Body of pancreas (tissue), 4 donors: ENCODE measurements at regions not wholly inside any gene's neighbourhood (a gene's known extent, or its start where the extent isn't known, plus 50 kb on each side); places are given as distances from the start of the nearest gene placed in this dataset.

Experiments
- ATAC-seq: fragments of 150-250 bp; one replicate; pipeline ENCODE4 v1.9.1; 2016
- DNase-seq, 4 donors: peaks; one replicate each; pipeline ENCODE4 v3.0.0-alpha.2; 2019
- H3K27ac ChIP-seq, 4 donors: fragments of 200-600 bp; sonication (generic); 1 replicate in 3 of 4; 2 replicates in 1 of 4; pipeline versions ENCODE4 v1.5.1 to v1.6.1; 2016 to 2019; ENCODE audit warnings: mild to moderate bottlenecking in 1 of 4, mixed read lengths in 1 of 4, moderate library complexity in 1 of 4
- H3K27me3 ChIP-seq, 2 donors: fragments of 200-600 bp; sonication (generic); one replicate each; pipeline ENCODE4 v1.6.0; 2016; ENCODE audit warnings: mild to moderate bottlenecking in 1 of 2
- H3K36me3 ChIP-seq, 2 donors: fragments of 200-600 bp; sonication (generic); replicated peaks in 1 of 2; 2 replicates each; pipeline ENCODE4 v1.5.1; 2016; ENCODE audit warnings: low read depth in 2 of 2; ENCODE audit not compliant: insufficient read depth in 1 of 2
- H3K4me1 ChIP-seq: fragments of 200-600 bp; sonication (generic); one replicate; pipeline ENCODE4 v1.6.0; 2016
- H3K4me3 ChIP-seq, 2 donors: fragments of 200-600 bp; sonication (generic); 1 replicate in 1 of 2; 2 replicates in 1 of 2; pipeline ENCODE4 v1.5.1; 2016 to 2019
- H3K9me3 ChIP-seq, 3 donors: fragments of 200-600 bp; sonication (generic); 1 replicate in 2 of 3; 2 replicates in 1 of 3; pipeline ENCODE4 v1.5.1; 2016
- CTCF ChIP-seq, 7 experiments: fragments of 450-650 bp in 4 of 7; fragments of 200-600 bp in 3 of 7; sonication (generic) in 3 of 7; IDR thresholded peaks; one replicate each; pipeline ENCODE4 v1.5.1; 2016 to 2019; ENCODE audit warnings: antibody characterized with exemption in 7 of 7
- POLR2A ChIP-seq, 3 donors: fragments of 450-650 bp; IDR thresholded peaks; one replicate each; pipeline ENCODE4 v1.6.1; 2016; ENCODE audit warnings: antibody characterized with exemption in 3 of 3, mild to moderate bottlenecking in 2 of 3
- WGBS, 2 donors: methylation state at CpG; one replicate each; pipeline ENCODE4 v1.1.5; 2017; 5-methylcytosine and 5-hydroxymethylcytosine counted together
- intact Hi-C: fragments of 100-400 bp; cut with DNase I; formaldehyde crosslinking; loops from one replicate; pipeline ENCODE4 v1.15.1; 2023

GRCh38 chr16:87040169-87041117 is 276.7 kb downstream of the C16orf95 start:
- Histone ChIP-seq H3K36me3 (no peaks in the 10 kb centered on the region), H3K9me3 (no peaks in the 10 kb centered on the region), H3K27me3 (no peaks in the 10 kb centered on the region), H3K4me1 (peaks cover 19% of the 10 kb centered on the region), H3K27ac (no peak overlapping the region), H3K4me3 (no peak overlapping the region)
- TF ChIP-seq CTCF (IDR thresholded peaks at IDR 0.05) (no peak), POLR2A (IDR thresholded peaks at IDR 0.05) (no peak)
- intact Hi-C loops = no loop called here
- DNase-seq (no peak), ATAC-seq (no peak)
- WGBS, 2 donors = 75 to 93% methylated on average over 12 to 15 of the region's 15 CpGs

- DNase-seq (no peak), ATAC-seq (no peak)
- Histone ChIP-seq H3K36me3 (no peaks in the 10 kb centered on the region), H3K4me3 (no peak overlapping the region), H3K9me3 (no peaks in the 10 kb centered on the region), H3K27ac (no peak overlapping the region), H3K27me3 (no peaks in the 10 kb centered on the region), H3K4me1 (peaks cover 20% of the 10 kb centered on the region)
- TF ChIP-seq POLR2A (IDR thresholded peaks at IDR 0.05) = no peak
- TF ChIP-seq CTCF (IDR thresholded peaks at IDR 0.05) = no peak
- WGBS, 2 donors = 67 to 70% methylated on average over 12 to 16 of the region's 16 CpGs
- intact Hi-C loops = no loop called here
Observed at GRCh38 chr16:87041286-87041685, 275.9 kb downstream of the C16orf95 start.

GRCh38 chr16:87042551-87043230 is 274.5 kb downstream of the C16orf95 start:
- intact Hi-C loops = no loop called here
- WGBS, 2 donors = 58 to 62% methylated on average over 10 to 20 of the region's 20 CpGs
- Histone ChIP-seq H3K36me3 (no peaks in the 10 kb centered on the region), H3K27ac (no peak overlapping the region), H3K27me3 (no peaks in the 10 kb centered on the region), H3K4me3 (no peak overlapping the region), H3K4me1 (peaks cover 34% of the 10 kb centered on the region), H3K9me3 (no peaks in the 10 kb centered on the region)
- TF ChIP-seq CTCF (IDR thresholded peaks at IDR 0.05) (no peak), POLR2A (IDR thresholded peaks at IDR 0.05) (no peak)
- ATAC-seq (no peak), DNase-seq (peak in 2 of 4 donors; percentile 33 to 34)

GRCh38 chr16:87043231-87044031 is 273.8 kb downstream of the C16orf95 start:
- intact Hi-C loops = no loop called here
- Histone ChIP-seq H3K4me1 (peaks cover 34% of the 10 kb centered on the region), H3K27ac (no peak overlapping the region), H3K9me3 (no peaks in the 10 kb centered on the region), H3K36me3 (no peaks in the 10 kb centered on the region), H3K4me3 (no peak overlapping the region), H3K27me3 (no peaks in the 10 kb centered on the region)
- peak; percentile 56 for ATAC-seq
- TF ChIP-seq POLR2A (IDR thresholded peaks at IDR 0.05) (no peak), CTCF (IDR thresholded peaks at IDR 0.05) (no peak)
- WGBS, 2 donors = 13 to 19% methylated on average over 17 to 20 of the region's 20 CpGs
- DNase-seq = peak in 3 of 4 donors; percentile 35 to 41 (median 39)
